GM19467 (cell line): ENCODE measurements at regions not wholly inside any gene's neighbourhood (a gene's known extent, or its start where the extent isn't known, plus 50 kb on each side); places are given as distances from the start of the nearest gene placed in this dataset.

Experiments used
- ATAC-seq: cut with Tn5 transposase; IDR thresholded peaks from one replicate; pipeline ENCODE4 v1.9.1; 2021; ENCODE audit warnings: mild to moderate bottlenecking, moderate library complexity; ENCODE audit not compliant: unreplicated experiment

GRCh38 chr11:91688672-91689071, 535.9 kb upstream of the FAT3 start:
- no peak for ATAC-seq

DNA sequence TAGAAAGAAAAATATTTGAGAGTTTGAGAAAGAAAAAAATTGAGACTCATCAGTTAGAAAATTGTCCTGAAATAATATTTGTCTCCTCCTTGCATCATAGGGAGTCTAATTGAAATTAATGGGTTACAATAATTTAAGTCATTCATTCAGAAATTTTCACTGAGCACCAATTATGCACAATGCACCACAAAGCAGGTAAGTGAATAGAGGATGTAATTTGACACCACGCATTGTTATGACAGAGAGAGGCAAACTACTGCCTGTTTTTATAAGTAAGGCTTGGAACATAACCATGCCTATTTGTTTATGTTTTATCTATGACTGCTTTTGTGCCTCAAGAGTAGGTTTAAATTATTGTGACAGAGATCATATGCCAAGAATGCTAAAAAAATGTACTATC, 537.9 kb upstream of the FAT3 start:
- ATAC-seq: no peak

DNA sequence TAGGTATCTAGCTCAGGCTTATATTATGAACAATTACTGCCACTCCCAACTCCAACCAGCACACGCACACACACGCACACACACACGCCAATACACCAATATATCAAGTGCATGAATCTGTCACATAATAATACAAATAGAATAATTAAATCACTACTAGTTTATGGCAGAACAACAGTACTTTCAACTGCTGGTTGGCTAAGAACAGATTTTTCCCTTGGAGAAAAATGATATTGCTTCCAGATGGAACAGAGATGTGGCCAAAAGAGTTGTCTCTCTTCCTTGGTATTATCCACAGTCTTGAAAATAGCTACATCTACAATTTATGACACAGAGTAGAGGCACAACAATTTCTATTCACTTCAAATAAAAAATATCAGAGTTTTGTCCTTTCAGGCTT, 538.3 kb upstream of the FAT3 start:
- ATAC-seq: no peak

DNA sequence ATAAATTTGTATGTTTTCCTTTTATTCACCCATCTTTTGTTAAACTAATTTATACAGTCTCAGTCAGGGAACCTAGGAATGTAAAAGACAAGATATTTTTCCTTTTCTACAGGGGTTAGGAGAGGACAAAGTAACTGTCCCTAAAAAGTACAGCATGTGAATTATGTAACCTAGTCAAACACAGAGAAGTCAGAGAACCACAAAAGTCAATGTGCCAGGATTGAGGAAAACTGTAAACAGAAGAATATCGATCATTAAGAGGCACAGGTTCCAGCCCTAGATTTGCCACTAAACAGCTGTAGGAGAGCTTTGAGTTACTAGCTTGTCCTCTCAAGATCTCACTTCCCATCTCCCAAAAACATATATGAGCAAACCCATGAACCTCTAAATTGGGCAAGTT, 550.9 kb upstream of the FAT3 start:
- ATAC-seq: no peak

DNA sequence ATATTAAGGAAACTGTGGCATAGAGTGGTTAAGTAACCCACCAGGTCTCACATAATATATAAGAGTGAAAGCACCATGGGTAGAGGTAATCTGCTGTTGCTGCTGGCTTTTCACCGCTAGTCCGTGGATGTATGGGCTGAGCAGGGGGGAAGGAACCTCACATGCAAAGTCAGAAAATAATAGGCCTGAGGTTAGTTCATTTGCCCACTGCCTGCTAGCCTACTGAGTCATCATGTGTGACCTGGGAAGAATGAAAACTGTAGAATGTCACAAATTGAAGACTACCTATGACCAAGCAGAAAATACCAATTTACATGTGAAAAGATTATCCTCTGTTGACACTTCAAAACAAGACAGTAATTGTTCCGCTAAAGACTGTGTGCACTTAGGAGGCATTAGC, 560.1 kb upstream of the FAT3 start:
- no peak for ATAC-seq

DNA sequence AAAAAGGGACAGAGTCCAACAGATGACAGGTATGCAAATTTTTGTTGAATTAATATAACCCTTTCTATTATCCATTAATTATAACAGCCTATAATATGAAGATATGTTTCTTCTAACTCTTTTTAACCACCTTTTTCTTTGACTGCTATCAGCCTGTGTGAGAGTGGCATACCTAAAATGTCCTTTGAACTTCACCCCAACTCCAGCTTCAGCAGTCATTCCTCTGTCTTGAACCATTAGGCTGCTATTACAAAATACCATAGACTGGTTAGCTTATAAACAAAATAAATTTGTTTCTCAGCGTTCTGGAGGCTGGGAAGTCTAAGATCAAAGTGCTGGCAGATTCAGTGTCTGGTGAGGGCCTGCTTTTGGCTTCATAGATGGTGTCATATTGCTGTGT, 564.6 kb upstream of the FAT3 start:
- no peak for ATAC-seq

GRCh38 chr11:91654686-91655085, 569.9 kb upstream of the FAT3 start:
- no peak for ATAC-seq

GRCh38 chr11:91653079-91653754, 571.4 kb upstream of the FAT3 start:
- ATAC-seq: no peak

DNA sequence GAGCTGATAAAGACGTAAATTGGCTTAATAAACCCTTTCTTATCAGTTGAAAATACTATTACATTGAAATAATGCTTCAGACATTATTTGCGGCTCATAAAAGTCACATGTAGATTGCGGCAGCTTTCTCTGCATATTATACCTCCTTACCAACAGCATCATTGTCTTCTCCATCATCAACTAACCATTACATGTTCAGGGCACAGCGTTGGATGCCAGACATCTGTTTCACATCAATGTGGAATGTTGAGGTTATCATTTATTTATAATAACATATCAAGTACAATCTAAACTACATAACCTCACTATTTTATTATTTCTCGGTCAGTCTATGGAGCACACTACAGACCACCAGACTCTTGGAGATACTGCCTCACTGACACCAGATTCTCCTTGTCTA, 573.8 kb upstream of the FAT3 start:
- ATAC-seq: no peak

DNA sequence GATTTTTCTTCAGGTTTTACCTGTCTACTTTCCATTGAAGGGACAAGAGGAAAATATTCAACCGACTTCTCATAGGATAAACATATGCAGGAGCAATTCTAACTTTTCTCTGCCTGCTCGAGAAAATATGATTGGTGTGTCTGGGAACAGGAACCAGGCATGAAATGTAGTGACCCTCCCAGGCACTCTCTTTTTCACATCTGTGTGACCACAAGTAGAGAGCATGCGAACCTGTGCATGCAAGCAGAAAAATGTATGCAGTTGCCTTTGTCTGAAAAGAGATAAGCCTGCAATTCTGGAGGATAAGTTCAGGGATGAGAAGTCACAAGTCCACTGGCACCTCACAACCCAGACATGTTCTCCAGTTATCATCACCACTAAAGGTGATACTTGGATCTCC, 583.5 kb upstream of the FAT3 start:
- ATAC-seq: no peak

DNA sequence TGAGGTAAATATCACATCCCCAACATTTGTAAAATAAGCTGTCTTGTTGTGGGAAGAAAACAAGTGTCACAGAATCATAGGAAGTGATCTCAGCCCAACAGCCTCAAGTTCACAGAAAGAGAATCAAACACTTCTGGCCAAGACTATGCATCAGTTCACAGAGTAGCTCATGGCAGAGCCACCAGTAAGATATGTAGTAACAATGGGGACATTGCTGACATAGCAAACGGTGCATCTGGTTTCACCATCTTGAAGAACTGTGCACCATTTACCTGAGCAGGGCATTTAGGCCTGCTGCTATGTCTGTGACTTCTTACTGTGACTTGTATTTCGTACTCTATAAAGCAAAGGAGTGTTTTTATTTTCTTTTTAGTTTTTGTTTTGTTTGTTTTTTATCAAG, 585.3 kb upstream of the FAT3 start:
- no peak for ATAC-seq

DNA sequence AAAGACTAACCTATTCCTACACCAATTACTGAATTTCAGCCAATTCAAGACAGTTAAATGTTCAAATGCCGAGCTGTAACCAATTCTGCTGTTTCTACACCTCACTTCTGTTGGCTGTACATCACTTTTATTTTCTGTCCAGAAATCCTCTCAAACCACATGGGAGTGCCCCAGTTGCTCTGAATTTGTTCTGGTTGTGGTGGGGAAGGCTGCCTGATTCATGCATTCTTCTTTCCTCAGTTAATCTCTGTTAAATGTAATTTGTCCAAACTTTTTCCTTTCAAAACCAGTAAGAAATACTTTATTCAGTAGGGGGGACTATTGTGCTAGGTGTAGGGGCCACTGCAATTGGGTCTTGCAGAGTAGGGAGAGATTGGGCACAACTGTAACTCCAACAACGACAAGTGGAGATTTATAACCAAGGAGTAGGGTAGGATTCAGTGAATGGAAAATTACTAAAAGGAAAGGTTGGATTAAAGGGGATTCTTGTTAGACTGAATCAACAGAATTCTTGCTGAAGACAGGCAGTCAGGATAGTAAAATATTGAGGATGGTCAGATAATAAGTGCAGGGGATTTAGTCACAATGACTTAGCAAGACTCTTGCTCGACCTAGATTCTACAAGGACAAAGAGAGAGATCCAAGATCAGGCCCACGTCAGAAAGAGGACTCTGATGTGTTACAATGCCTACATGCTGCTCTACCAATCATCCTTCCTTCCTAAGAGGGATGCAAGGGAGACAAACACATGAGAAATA, 593.5 kb upstream of the FAT3 start:
- ATAC-seq: no peak

GRCh38 chr11:91625495-91625894, 599.1 kb upstream of the FAT3 start:
- no peak for ATAC-seq

- ATAC-seq: no peak
These were observed 600.6 kb upstream of the FAT3 start for GRCh38 chr11:91624021-91624420.

- no peak for ATAC-seq
These were observed 615.9 kb upstream of the FAT3 start for GRCh38 chr11:91608677-91609076.

DNA sequence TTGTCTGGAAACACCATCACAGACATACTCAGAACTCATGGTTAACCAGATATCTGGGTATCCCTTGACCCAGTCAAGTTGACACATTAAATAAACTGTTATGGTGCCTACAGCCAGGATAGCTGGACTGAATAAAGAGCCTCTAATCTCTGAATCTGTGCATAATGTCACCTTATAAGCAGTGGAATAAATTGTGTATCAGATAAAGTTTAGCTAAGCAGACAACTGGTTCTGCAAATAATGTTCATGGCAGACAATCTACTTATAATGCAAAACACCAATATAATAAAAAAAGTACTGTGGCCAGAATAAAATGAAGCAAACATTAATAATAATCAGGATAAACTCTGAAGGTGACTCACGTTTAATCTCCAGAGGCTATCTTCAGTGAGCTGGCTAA, 628.5 kb upstream of the FAT3 start:
- ATAC-seq: no peak

- ATAC-seq: no peak
These were observed 633.6 kb upstream of the FAT3 start for GRCh38 chr11:91591021-91591420.

DNA sequence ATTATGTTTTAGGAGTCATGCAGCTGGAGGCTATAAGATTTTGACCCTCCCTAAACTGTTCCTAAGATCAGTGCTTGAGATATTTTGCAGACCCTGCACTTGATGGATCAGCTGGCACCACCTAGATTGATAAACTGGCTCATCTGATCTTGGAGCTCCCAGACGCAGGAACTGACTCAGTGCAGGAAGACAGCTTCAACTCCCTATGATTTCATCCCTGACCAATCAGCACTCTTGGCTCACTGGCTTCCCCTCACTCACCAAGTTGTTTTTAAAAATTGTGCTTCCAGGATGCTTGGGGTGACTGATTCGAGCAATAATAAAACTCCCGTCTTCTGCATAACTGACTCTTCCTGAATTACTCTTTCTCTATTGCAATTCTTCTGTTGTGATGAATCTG, 637.5 kb upstream of the FAT3 start:
- ATAC-seq: no peak

DNA sequence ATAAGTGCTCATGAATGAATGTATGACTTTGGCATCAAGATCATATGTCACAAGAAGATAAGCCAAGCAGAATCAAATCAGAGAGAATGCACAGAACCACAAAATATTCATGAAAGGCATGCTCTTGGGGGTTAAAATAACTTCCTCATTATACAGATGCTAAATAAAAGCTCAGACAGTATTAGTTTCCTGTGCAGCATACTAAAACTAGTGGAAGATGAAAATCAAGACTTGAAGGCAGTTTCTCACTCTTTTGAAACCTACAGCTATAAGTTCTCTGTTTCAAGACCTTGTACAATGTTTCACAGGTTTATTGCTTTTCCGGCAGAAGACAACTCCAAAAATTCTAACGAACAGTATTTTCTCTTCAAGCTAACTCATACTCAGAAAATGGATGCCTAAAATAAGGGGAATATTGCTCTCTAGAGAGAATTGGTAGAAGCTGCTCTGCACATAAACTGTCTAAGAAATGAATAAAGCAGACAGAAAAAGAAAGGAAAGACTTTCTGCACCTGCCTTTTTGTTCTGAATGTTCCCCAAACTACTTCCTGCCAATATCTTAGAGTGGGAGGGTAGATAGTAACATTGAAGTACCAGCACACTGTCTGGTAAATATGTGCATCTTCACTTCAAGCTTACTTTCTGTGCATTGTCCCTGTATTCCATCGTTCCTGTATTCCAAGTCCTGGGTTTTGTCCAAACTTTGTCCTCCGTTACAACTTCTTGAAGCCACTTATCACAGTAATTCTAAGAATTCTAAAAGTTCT, 639.4 kb upstream of the FAT3 start:
- ATAC-seq: no peak

DNA sequence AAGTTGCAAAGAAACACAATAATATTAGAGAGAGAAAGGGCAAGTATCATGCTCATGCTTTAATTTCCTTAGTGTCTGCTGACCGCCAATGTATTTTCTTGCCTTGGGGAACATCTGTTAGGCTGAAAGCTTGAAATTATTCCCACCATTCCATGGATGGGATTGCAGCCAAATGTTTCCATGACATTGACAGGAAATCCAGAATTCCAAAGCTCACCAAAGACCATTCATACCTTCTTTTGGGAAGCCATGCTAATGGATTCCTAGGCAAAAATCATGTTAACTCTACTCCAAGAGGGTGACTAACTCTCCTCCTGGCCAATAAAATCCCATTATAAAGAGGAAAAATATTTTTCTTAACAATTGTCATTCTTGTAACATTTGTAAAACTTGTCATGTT, 661.4 kb upstream of the FAT3 start:
- ATAC-seq: no peak

GRCh38 chr11:91560434-91560833, 664.2 kb upstream of the FAT3 start:
- no peak for ATAC-seq

- ATAC-seq: no peak
These were observed 686.6 kb upstream of the FAT3 start for GRCh38 chr11:91538065-91538464.
